ENCODE measurements at regions not wholly inside any gene's neighbourhood (a gene's known extent, or its start where the extent isn't known, plus 50 kb on each side); places are given as distances from the start of the nearest gene placed in this dataset.

DNA sequence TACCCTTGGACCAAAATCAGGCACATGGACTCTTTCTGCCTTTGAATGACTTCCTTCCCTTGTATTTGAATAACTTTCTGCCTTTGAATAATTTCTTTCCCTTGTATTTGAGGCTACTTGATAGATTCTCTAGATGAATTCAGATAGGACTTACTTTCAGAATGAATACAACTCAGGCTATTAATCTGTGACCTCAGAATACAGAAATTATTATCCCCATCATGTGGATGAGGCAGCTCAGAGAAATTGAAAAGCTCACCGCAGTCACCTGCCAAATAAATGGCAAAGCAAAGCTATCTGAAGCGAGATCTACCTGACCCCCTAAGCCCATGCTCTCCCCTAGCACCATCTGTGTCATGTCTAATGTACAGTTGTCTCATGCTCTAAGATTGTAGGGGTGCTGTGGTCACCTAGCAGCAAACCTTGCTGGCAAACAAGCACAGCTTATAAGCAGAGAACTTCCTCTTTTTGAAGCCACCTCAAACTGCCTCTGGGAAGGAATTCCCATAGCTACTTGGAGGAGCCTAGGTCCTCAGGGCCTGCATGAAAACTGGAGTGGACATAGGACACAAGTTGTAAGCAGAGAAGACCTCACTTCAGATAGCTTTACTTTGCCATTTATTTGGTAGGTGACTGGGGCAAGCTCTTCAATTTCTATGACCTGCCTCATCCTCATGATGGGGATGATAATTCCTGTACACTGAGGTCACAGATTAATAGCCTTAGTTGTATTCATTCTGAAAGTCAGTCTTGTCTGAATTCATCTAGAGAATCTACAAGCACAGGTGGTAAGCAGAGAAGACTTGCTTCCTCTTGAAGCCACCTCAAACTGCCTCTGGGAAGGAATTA lies 66.1 kb downstream of the FASLG start:
- TF ChIP-seq EP300 (conservative IDR thresholded peaks at IDR 0.05; ENCODE audit: poor library complexity, severe bottlenecking): no peak
- TF ChIP-seq POLR2AphosphoS5 (IDR thresholded peaks at IDR 0.05): no peak
- TF ChIP-seq CTCF (IDR thresholded peaks at IDR 0.05; ENCODE audit: poor library complexity, severe bottlenecking): no peak
- no peak for TF ChIP-seq EZH2 (IDR thresholded peaks at IDR 0.05; ENCODE audit: borderline replicate concordance, insufficient read depth, low read length, poor library complexity, severe bottlenecking)

Measured in neural cell (in vitro differentiated cells).